ENCODE measurements at regions not wholly inside any gene's neighbourhood (a gene's known extent, or its start where the extent isn't known, plus 50 kb on each side); places are given as distances from the start of the nearest gene placed in this dataset.

DNA sequence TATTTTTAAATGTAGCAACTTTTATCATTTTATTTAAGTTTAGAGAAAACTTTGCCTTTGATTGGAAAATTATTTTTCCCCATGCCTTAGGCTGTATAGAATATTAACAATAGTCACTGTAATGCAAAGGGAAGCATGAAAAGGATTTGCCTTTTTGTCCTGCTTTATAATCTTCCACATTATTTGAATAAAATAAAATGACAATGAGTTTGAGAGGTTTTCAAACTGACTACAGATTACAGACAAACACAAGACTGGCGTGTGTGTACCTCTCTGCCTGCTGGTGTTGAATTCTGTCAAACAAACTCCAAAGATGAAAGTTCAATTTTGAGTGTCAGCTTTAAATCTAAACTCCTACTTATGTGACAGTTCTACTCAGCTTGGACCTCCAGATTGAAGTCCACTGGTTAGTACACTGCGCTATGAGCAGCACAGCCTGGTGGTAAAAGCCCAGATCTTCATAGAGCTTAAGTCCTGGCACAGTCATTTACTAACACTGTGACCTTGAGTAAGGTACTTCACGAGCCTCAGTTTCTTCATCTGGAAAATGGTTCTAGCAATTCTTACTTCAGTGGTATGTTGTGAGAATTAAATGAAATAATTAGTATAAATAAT is 98.3 kb upstream of the CPNE8 start:
- H3K9ac ChIP-seq (ENCODE audit: low read depth, low read length): no peak overlapping the region
- H3K36me3 ChIP-seq (ENCODE audit: insufficient read depth, low read depth, low read length): no peaks in the 10 kb centered on the region
- no peaks in the 10 kb centered on the region for H3K9me3 ChIP-seq (ENCODE audit: insufficient read depth, low read depth, low read length)
- no peak overlapping the region for H3K27ac ChIP-seq (ENCODE audit: low read length)
- no peaks in the 10 kb centered on the region for H3K27me3 ChIP-seq (ENCODE audit: insufficient read depth, low read length)
- peaks cover 6% of the 10 kb centered on the region; the same call in 1 of the 2 replicates for H3K4me1 ChIP-seq (ENCODE audit: insufficient read depth, low read length)
- no peak overlapping the region for H3K4me3 ChIP-seq (ENCODE audit: low read length)

DNA sequence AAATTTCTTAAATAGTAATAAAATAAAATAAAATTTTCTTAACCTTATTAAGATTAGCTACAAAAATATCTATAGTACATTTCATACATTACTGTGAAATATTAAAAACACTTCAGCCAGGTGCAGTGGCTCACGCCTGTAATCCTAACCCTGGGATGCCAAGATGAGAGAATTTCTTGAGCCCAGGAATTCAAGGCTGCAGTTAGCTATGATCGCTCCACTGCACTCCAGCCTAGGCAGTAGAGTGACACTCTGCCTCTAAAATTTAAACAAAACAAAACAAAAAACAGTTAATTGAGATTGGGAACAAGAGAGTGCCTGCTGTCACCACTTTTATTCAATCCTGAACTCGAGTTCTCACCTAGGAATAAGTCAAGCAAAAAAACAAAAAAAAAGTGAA is 95.0 kb upstream of the CPNE8 start:
- H3K27me3 ChIP-seq (ENCODE audit: insufficient read depth, low read length): no peaks in the 10 kb centered on the region
- H3K36me3 ChIP-seq (ENCODE audit: insufficient read depth, low read depth, low read length): no peaks in the 10 kb centered on the region
- no peak overlapping the region for H3K27ac ChIP-seq (ENCODE audit: low read length)
- no peaks in the 10 kb centered on the region for H3K9me3 ChIP-seq (ENCODE audit: insufficient read depth, low read depth, low read length)
- no peak overlapping the region for H3K9ac ChIP-seq (ENCODE audit: low read depth, low read length)
- peaks cover 6% of the 10 kb centered on the region; the same call in 1 of the 2 replicates for H3K4me1 ChIP-seq (ENCODE audit: insufficient read depth, low read length)
- no peak overlapping the region for H3K4me3 ChIP-seq (ENCODE audit: low read length)

DNA sequence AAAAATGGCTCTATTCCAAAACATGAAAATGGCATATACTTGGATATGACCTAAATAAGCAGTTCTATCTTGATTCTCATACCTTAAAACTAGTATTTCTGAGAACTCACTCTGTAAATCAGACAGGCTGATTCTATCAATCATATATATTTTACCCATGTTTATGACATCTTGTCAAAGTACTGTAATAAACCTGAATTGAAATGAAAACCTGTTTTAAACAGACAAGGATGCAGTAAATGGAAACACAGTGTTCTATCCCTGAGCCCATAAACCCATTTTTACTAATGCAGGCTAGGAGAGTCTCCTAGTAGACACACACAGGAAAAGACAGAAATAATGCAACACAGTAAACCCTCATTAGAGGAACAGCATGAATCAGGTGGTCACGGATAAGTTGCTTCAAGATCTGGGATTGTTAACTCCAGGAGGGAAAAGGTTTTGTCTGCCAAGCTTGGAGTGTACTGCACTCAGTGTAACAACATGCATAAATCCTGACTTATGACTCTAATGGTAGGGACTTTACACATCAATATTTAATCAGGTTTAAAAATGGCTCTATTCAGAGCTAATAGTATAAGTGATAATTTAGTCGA is 93.6 kb upstream of the CPNE8 start:
- Histone ChIP-seq H3K9ac (ENCODE audit: low read depth, low read length) (no peak overlapping the region), H3K4me3 (ENCODE audit: low read length) (no peak overlapping the region), H3K9me3 (ENCODE audit: insufficient read depth, low read depth, low read length) (no peaks in the 10 kb centered on the region), H3K4me1 (ENCODE audit: insufficient read depth, low read length) (peaks cover 6% of the 10 kb centered on the region; the same call in 1 of the 2 replicates), H3K36me3 (ENCODE audit: insufficient read depth, low read depth, low read length) (no peaks in the 10 kb centered on the region), H3K27ac (ENCODE audit: low read length) (no peak overlapping the region), H3K27me3 (ENCODE audit: insufficient read depth, low read length) (no peaks in the 10 kb centered on the region)

DNA sequence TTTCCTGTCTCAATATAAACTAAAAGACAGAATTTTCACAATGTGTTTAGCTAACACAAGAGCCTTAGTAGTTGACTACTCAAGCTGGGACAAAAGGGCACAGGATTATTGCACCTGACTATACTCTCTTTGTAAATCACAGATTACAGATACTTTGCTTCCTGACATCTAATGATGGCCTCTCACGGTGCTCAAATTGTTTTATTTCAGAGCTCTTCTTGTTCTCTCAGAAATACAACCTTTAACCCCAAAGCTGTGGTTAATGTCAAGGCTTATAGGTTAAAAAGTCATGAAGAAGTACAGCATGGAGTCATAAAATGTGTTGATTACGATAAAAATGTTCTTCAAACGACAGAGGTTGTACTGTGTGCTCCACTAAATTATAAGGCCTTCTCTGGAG is 89.9 kb upstream of the CPNE8 start:
- H3K27ac ChIP-seq (ENCODE audit: low read length): no peak overlapping the region
- no peaks in the 10 kb centered on the region for H3K36me3 ChIP-seq (ENCODE audit: insufficient read depth, low read depth, low read length)
- no peak overlapping the region; the same call in 1 of the 2 replicates for H3K9ac ChIP-seq (ENCODE audit: low read depth, low read length)
- H3K9me3 ChIP-seq (ENCODE audit: insufficient read depth, low read depth, low read length): no peaks in the 10 kb centered on the region
- no peak overlapping the region for H3K4me3 ChIP-seq (ENCODE audit: low read length)
- no peaks in the 10 kb centered on the region for H3K4me1 ChIP-seq (ENCODE audit: insufficient read depth, low read length)
- H3K27me3 ChIP-seq (ENCODE audit: insufficient read depth, low read length): no peaks in the 10 kb centered on the region

DNA sequence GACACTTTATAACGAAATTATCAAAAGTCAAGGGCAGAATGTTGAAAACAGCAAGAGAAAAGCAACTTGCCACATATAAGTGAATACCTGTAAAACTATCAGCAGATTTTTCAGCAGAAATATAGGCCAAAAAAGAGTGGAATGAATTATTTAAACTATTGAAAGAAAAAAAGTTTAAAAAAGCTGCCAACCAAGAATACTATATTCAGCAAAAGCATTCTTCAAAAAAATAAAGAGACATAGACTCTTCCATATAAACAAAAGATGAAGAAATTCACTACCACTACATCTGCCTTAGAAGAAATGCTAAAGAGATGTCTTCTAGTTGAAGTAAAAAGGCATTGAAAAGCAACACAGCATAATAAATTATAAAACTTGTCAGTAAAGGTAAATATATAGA is 80.6 kb upstream of the CPNE8 start:
- no peaks in the 10 kb centered on the region for H3K4me1 ChIP-seq (ENCODE audit: insufficient read depth, low read length)
- peaks cover 16% of the 10 kb centered on the region; the same call in 1 of the 2 replicates for H3K9me3 ChIP-seq (ENCODE audit: insufficient read depth, low read depth, low read length)
- no peak overlapping the region for H3K9ac ChIP-seq (ENCODE audit: low read depth, low read length)
- H3K4me3 ChIP-seq (ENCODE audit: low read length): no peak overlapping the region
- H3K27ac ChIP-seq (ENCODE audit: low read length): no peak overlapping the region
- H3K36me3 ChIP-seq (ENCODE audit: insufficient read depth, low read depth, low read length): no peaks in the 10 kb centered on the region
- H3K27me3 ChIP-seq (ENCODE audit: insufficient read depth, low read length): no peaks in the 10 kb centered on the region

DNA sequence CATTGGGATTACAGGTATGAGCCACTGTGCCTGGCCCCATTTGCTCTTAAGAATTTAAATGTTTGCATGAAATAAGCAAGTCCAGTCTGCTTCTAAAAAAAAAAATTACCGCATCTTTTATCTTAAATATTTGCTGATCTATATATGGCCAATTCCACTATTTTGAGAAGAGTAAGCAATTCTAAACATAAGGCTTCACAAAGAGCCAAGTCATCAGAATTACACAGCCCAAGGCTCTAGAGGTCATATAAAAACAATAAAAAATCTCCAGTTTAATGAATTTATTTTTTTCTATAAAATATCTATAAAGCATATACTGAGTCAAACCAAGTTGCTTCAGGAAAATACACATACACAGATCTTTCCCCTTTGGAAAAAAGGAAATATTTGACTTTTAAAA is 79.0 kb upstream of the CPNE8 start:
- Histone ChIP-seq H3K36me3 (ENCODE audit: insufficient read depth, low read depth, low read length) (no peaks in the 10 kb centered on the region), H3K9ac (ENCODE audit: low read depth, low read length) (no peak overlapping the region), H3K4me3 (ENCODE audit: low read length) (no peak overlapping the region), H3K4me1 (ENCODE audit: insufficient read depth, low read length) (no peaks in the 10 kb centered on the region), H3K27me3 (ENCODE audit: insufficient read depth, low read length) (no peaks in the 10 kb centered on the region), H3K27ac (ENCODE audit: low read length) (no peak overlapping the region), H3K9me3 (ENCODE audit: insufficient read depth, low read depth, low read length) (peaks cover 16% of the 10 kb centered on the region; the same call in 1 of the 2 replicates)

DNA sequence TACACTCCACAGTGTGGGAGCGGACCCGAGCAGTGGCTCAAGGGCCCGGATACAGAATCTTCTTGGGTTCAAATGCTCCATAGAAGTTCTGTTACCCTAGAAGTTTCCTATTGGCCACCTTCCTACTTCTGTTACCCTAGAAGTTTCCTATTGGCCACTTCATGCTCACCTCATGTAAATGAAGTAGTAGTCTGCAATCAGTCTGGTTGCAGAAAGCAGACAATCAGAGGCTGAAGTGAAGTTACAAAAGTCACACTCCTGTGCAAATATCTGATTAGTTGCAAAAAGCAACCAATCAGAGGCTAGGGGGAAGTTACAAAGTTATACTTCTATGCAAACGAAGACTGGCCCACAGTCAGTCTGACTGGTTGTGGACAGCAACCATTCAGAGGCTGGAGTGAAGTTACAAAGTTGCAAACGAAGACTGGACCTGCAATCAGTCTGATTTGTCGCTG is 77.8 kb upstream of the CPNE8 start:
- Histone ChIP-seq H3K9me3 (ENCODE audit: insufficient read depth, low read depth, low read length) (peaks cover 16% of the 10 kb centered on the region; the same call in 1 of the 2 replicates), H3K36me3 (ENCODE audit: insufficient read depth, low read depth, low read length) (no peaks in the 10 kb centered on the region), H3K4me3 (ENCODE audit: low read length) (no peak overlapping the region), H3K27me3 (ENCODE audit: insufficient read depth, low read length) (no peaks in the 10 kb centered on the region), H3K4me1 (ENCODE audit: insufficient read depth, low read length) (no peaks in the 10 kb centered on the region), H3K27ac (ENCODE audit: low read length) (no peak overlapping the region), H3K9ac (ENCODE audit: low read depth, low read length) (no peak overlapping the region)

DNA sequence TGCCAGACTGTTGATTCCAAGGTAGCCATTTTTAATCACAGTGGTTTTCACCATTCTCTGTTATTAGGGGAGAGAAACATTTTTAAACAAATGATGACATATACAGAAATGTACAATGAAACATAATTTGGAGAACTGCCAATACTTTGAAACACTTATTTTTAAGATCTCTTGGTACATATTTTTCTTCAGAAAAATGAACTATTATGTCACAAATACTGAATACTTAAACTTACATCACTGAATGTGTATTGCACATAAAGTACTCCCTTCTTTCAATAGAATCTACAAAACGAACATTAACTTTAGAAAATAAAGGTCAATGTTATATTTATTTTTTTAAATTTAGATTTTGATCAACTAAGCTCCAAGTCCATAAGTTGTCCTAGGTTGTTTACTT is 71.7 kb upstream of the CPNE8 start:
- Histone ChIP-seq H3K4me3 (ENCODE audit: low read length) (no peak overlapping the region), H3K36me3 (ENCODE audit: insufficient read depth, low read depth, low read length) (no peaks in the 10 kb centered on the region), H3K9me3 (ENCODE audit: insufficient read depth, low read depth, low read length) (no peaks in the 10 kb centered on the region), H3K27me3 (ENCODE audit: insufficient read depth, low read length) (no peaks in the 10 kb centered on the region), H3K4me1 (ENCODE audit: insufficient read depth, low read length) (no peaks in the 10 kb centered on the region), H3K27ac (ENCODE audit: low read length) (no peak overlapping the region), H3K9ac (ENCODE audit: low read depth, low read length) (no peak overlapping the region)

DNA sequence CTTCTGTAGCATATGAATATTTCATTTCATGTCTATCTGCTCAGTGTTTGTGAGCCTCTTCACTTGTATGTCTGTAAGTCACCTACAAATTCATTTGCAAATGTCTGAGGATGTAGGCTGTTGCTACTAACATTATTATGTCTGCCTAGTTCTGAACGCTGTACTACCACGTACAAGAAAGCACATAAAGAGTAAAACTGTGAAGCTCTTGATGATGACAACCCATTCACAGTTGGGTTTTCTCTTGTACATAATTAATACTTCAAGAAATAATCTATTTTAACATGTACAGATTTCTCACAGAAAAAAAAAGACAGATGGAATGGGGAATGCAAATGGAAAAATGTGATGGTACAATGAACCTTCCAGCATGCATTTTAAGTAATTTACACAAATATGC is 64.3 kb upstream of the CPNE8 start:
- H3K36me3 ChIP-seq (ENCODE audit: insufficient read depth, low read depth, low read length): no peaks in the 10 kb centered on the region
- H3K4me1 ChIP-seq (ENCODE audit: insufficient read depth, low read length): no peaks in the 10 kb centered on the region
- no peak overlapping the region for H3K4me3 ChIP-seq (ENCODE audit: low read length)
- H3K27ac ChIP-seq (ENCODE audit: low read length): no peak overlapping the region
- no peaks in the 10 kb centered on the region for H3K27me3 ChIP-seq (ENCODE audit: insufficient read depth, low read length)
- no peak overlapping the region for H3K9ac ChIP-seq (ENCODE audit: low read depth, low read length)
- peaks cover 13% of the 10 kb centered on the region; the same call in 1 of the 2 replicates for H3K9me3 ChIP-seq (ENCODE audit: insufficient read depth, low read depth, low read length)

DNA sequence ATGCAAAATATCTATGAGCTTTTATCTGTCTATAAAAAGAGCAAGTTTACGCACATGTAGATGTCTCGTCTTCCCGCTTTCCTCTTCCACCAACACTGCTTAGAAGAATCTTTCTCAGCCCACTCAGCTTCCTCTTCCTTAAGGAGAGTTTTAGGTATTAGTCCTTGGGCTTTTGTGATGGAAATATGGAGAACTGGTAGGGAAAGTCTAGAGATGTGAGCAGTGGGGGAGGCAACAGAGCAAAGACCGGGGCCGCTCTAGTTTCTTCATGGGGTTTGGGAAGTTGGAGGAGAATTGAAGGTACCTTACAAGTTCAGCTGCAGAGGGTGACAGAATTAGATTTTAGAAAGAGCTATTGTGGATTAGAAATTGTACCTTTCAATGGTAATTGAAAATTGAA is 56.3 kb upstream of the CPNE8 start:
- Histone ChIP-seq H3K27me3 (ENCODE audit: insufficient read depth, low read length) (no peaks in the 10 kb centered on the region), H3K9ac (ENCODE audit: low read depth, low read length) (no peak overlapping the region), H3K4me1 (ENCODE audit: insufficient read depth, low read length) (peaks cover 10% of the 10 kb centered on the region; the same call in 1 of the 2 replicates), H3K9me3 (ENCODE audit: insufficient read depth, low read depth, low read length) (no peaks in the 10 kb centered on the region), H3K36me3 (ENCODE audit: insufficient read depth, low read depth, low read length) (no peaks in the 10 kb centered on the region), H3K4me3 (ENCODE audit: low read length) (no peak overlapping the region), H3K27ac (ENCODE audit: low read length) (no peak overlapping the region)

DNA sequence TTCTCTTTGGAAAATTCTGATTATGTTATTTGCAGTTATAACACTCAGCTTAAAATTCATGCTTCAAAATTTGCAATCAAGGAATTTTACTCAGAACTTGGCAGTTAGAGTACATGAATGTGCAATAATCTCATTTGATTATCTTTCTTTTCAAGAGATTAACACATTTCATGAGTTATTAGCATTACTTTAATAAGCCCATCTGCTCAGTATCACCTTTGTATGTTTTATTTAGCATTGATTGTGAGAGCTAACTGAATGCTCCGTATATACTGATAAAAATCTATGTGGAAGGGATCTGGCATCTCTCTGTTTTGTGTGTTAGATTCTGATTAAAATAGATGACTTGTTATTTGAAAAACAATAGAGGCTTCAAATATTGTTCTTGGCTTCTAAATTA is 55.6 kb upstream of the CPNE8 start:
- Histone ChIP-seq H3K9ac (ENCODE audit: low read depth, low read length) (no peak overlapping the region), H3K4me3 (ENCODE audit: low read length) (no peak overlapping the region), H3K27ac (ENCODE audit: low read length) (no peak overlapping the region), H3K36me3 (ENCODE audit: insufficient read depth, low read depth, low read length) (no peaks in the 10 kb centered on the region), H3K4me1 (ENCODE audit: insufficient read depth, low read length) (peaks cover 10% of the 10 kb centered on the region; the same call in 1 of the 2 replicates), H3K27me3 (ENCODE audit: insufficient read depth, low read length) (no peaks in the 10 kb centered on the region), H3K9me3 (ENCODE audit: insufficient read depth, low read depth, low read length) (no peaks in the 10 kb centered on the region)

DNA sequence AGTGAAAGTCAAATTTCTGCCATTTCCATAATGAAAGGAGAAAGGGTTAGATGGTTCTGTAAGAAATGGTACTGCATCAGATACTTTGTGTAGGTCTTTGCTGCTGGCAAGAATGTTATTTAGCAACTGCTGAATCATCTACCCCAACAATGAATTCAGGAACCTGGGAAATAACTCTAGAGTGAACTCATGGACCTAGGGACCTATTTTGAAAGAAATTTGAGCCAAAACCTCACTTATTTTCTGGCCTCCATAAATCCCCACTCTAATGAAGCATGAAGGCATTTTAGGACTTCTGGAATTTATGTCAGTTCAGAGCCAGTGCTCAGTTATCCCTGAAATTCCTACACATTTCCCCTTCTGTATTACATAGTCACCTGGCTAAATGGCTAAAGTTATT is 50.9 kb upstream of the CPNE8 start:
- no peaks in the 10 kb centered on the region for H3K36me3 ChIP-seq (ENCODE audit: insufficient read depth, low read depth, low read length)
- no peak overlapping the region for H3K27ac ChIP-seq (ENCODE audit: low read length)
- no peak overlapping the region for H3K9ac ChIP-seq (ENCODE audit: low read depth, low read length)
- peaks cover 1% of the 10 kb centered on the region; the same call in 1 of the 2 replicates for H3K4me1 ChIP-seq (ENCODE audit: insufficient read depth, low read length)
- no peaks in the 10 kb centered on the region for H3K9me3 ChIP-seq (ENCODE audit: insufficient read depth, low read depth, low read length)
- H3K4me3 ChIP-seq (ENCODE audit: low read length): no peak overlapping the region
- no peaks in the 10 kb centered on the region for H3K27me3 ChIP-seq (ENCODE audit: insufficient read depth, low read length)
